Stimulated activated CD4-positive, alpha-beta T cell treated with anti-CD3 and anti-CD28 coated beads, Interleukin-15, amount 100 ng/mL, for 1 hour (primary cell): ENCODE measurements at regions not wholly inside any gene's neighbourhood (a gene's known extent, or its start where the extent isn't known, plus 50 kb on each side); places are given as distances from the start of the nearest gene placed in this dataset.
"Not testable (repeated sequence)": the region's sequence is repeated elsewhere in the genome, so short reads cannot be mapped to it uniquely, and the experiment has no call there.

ENCODE experiments used
- DNase-seq, 2 donors: peaks; one replicate each; pipeline ENCODE4 v3.0.0-alpha.2; 2020; ENCODE audit warnings: low read depth in 1 of 2, low spot score in 1 of 2

DNA sequence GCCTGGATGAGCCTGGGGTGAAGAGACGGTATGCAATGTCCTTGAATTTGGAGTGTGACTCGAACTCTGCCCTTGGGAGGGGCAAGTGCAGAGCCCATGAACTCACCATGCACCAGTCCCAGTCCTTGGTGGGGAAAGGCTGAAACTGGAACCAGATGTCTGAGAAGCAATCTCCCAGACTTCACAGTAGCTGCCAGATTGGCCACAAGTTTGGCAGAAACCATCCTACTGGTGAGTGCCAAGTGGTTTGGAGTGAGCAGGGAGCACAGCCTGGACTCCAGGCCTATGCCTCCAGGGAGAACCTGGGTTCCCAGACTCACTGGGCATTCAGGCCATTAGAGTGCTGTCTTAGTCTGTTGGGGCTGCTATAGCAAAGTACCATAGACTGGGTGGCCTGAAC lies 99.6 kb upstream of the LYZL1 start:
- DNase-seq: no peak

DNA sequence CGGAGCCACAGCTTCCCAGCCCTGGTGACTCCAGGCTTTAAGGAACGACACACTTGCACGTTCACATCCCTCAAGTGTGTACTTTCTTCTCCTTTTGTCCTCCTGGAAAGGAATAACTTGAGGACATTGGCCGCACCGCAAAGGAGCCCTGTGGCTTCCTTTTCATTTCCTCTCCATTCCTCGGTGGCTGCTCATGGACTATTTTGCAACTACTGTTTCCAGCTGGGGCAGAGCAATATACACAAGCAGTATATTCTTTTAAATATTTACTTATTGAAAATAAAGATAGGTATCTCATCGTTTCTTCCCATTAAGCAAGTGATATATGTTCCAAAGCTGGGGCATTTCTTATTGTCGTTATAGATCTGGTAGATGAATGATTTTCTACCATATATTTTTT lies 97.2 kb upstream of the LYZL1 start:
- no peak for DNase-seq

DNA sequence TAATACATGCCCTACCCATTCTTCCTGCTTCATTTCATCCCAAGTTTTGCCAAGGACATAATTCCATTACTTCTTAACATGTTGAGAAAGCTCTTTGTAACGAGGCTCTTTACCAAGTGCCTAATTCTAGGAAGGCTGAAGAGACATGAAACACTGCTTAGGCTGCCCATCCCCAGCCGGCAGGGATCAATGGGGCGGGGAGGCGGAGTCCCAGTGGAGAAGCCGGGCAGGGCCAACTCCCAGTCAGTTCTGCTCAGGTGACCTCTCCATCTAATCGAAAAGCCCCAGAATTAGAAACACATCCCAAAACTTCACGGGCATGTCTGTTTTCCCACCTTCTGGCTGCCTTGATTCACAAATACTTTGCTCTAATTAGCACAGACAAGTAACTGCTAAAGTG lies 89.5 kb upstream of the LYZL1 start:
- DNase-seq: no peak

DNA sequence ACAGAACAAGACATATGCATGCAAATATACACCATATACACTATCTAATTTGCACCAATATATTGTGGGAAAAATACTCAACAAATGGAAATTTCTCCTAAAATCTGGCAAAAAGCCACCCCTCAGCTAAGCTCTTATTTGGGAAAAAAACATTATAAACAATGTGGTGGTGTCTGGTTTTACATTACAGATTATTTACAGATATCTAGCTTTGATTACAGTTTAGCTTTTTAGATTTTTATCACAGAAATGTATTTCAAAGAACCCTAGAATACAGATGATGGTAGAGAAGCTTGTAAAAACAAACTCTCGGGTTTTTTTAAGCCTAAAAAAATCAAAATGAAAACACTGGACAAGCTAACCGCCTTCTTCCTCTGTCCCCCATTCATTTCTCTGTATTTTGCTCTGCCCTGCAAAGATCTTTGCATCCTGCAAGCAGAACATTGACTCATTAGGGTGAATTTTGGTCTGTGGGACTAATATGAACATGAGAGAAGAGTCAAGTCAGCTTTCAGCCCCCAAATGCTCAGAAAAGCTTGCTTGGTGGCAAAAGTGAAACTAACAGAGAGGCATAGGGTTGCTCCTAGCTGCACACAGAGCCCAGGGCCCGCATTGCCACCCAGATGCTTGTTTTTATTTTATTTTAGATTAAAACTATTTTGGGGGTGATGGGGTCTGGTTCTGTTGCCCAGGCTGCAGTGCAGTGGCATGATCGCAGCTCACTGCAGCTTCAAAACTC lies 88.8 kb upstream of the LYZL1 start:
- DNase-seq: no peak

DNA sequence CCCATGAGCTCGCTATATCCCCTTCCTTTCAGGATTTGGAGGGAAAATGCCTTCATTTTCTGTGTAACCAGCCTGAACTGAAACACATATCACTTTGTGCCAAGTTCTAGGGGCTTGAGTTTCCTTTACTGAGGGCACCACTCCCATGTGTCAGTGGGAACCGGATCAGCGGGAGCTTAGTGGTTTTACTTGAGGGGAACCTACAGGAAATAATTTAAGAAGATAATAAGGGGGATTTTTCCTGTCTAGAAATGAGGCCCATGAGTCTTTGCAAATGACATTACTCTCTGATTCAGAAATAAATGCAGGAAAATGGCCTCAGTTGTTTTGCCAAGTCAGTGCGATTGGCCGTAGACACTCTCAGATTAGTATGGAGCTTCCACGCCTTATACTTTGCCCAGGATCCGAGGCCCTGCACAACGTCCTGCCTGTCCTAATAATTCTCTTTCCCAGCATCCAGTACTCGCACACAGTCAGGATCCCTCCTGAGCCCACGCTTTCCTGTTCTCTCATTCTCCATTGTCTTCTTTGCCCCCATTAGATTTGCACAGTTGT lies 86.4 kb upstream of the LYZL1 start:
- no peak for DNase-seq

DNA sequence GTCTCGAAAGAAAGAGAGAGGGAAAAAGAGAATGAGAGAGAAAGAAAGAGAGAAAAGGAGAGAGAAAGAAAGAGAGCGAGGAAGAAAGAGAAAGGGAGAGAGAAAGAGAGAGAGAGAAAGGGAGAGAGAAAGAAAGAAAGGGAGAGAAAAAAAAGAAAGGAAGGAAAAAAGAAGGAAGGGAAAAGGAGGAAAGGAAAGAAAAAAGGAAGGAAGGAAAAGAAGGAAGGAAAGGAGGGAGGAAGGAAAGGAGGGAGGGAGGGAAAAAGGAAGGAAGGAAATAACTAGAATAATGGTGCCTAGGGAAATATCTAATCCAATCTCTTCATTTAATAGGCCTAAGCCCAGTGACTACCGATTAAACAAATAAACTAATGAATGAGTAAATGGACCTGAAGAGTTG lies 85.4 kb upstream of the LYZL1 start:
- no peak for DNase-seq

DNA sequence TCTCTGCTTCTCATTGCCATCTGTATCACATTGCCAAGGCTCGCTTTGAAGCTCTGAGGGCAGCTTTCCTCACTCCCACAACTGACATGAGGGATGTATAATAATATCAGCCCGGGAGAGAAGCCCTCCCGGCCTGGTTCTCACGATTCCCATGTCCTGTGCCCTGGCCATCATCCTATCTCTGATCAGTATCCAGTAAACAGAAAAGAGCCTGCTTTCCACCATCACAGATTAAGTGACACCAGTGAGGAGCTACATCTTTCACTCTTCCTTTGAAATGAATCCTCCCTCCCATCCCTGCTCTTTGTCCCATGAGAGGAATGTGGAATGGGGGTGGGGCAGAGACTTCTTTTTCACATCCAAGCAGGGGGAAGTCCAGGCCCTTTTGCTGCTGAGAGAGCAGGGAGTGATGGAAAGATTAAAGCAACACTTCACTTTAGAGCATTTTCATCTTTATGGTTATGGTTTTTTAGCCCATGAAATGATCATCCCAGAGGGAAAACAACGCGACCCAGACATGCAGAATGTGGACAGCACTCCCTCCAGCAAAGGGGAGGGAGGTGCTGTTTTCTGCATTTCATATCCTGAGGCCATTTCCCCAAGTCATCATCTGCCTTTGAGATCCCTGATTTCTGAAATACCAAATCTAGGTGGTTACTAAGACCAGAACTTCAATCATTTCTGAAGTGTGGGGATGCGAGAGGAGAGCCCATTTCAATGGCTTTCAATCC lies 84.6 kb upstream of the LYZL1 start:
- DNase-seq: no peak

DNA sequence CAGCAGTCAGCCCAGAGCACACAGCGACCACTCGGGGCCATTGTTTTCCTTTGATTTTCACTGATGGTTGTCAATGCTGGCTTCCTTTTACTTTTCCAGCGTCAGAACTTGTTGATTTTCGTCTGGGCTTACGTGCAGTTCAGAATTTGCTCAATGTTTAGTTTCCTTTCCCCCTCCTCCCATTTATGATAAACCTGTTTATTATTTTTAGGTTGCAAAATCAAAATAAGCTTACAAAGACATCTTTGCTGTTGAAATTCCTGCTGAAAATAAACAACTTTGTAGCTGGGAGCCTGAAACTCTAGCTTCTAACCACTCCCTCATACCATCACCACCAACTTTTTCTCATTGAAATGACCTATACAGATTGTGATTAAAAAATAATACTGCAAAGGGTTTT lies 83.1 kb upstream of the LYZL1 start:
- no peak for DNase-seq

DNA sequence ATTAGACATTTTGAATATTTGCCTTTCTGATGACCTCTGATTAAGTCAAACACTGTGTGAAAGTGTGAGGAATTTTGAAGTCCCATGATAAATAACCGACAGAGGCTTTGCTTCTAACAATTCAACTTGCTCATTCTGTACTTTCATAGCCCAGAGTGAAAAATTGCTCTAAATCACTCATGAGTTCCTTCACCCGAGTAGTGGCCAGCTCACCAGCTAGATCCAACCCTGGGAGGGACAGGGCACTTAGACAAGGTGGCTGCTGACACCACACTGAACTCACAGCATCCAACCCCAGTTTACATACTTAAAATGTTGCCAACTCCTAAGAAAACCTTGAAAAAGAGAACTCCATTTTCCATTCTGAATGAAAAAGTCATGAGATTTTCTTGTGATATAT lies 80.0 kb upstream of the LYZL1 start:
- no peak for DNase-seq

DNA sequence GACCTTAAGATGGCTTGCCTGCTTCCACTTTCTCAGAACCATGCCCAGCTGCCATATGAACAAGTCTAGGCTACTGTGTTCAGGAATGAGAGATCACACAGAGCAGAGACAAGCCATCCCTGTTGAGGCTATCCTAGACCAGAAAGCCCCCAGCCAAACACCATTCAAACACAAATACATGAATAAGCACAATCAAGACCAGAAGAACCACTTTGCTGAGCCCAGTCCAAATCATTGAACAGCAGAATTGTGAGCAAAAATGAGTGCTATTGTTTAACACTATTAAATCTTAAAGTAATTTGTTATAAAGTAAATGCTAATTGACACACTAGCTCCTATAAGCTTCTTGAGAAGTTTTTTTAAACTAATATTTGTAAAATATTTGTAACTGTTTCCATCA lies 79.0 kb upstream of the LYZL1 start:
- DNase-seq: no peak

DNA sequence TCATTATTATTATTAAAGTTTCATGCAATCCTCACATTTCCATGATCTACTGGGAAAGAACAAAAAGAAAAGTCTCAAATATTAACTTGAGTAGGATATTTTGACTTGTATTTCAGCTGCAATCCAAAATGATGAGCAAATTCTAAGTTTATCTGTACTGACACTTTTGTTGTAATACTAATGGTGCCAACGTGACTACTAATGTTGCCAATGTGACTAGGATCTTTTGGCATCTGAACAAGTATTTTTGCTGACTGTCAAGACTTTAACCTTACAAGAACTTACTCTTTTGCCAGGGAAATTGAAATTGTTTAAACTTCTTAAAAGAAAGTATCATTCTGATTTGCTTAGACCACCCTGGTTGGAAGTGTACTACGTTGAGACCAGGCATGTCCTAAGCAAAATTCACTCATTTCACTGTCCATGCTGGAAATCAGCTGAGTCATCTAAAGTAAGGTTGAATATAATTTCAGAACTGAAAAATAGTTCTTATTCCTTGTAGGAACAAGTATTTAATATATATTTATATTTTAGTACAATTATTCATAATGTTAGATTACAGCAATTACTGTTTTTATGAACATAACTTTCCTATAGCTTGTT lies 78.5 kb upstream of the LYZL1 start:
- DNase-seq: no peak

DNA sequence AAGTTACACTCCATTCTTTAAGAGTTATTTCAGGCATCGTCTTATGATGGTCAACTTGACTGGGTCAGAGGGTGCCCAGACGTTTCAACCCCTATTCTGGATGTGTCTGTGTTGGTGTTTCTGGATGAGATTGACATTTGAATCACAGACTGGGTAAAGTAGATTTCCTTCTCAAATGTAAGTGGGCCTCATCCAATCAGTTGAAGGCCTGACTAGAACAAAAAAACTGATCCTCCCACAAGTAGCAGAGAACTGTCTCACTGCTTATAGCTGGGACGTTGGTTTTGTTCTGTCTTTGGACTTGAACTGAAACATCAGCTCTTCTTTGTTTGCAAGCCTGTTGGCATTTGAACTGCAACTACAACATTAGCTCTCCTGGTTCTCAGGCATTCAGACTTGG lies 76.3 kb upstream of the LYZL1 start:
- DNase-seq: no peak

DNA sequence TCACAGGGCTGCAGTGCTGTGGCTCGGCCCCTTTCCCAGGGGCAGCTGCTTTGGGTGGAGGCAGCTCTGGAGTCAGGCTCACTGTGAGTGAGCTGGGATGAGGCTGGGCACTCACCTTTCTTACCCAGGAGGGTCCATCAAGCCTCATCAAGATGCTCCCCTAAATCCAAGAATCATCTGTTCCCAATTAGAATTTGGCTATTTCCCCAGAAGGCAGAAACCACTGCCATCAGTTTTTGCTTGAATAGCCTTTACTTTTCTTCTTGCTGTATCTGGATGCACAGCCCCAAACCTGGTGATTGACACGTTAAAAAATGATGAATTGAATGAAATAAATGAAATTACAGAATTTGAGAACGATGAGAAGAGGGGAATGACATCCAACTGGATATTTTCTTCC lies 74.3 kb upstream of the LYZL1 start:
- no peak for DNase-seq

DNA sequence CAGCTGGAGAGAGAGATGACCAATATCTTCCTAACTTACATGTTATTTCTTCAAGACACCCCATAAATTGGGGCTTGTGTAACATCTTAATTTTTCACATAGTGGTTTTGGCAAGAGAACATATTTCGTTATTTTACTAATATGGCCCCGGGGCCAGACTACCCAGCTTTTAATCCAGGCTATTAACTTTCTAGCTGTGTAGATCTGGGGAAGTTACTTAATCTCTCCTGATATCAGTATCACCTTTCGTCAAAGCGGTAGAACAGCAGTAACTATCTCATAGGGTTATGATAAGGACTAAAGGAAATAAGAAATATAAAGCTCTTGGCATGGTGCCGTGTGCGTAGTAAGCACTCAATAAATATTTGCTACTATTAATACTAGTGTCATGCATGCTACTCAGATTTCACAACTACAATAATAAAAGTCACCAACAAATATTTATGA lies 71.6 kb upstream of the LYZL1 start:
- DNase-seq: no peak

DNA sequence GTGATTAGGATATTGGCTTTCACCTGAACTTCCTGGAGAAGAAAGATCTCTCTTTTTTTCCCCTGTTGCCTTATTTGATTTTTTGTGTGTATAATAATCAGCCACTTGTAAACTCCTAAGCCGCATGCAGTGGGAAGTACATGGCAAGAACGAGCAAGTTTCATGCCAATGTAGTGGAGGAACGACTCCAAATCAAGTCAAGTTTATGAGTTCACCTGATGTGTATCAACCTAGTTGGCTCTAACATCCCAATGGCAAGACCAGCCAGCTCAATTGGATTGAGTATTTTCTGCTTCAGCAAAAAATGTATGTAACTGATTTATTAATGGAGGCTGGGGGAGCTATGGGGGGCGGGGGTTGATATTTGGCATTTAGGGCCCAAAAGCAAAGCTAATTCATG lies 65.5 kb upstream of the LYZL1 start:
- no peak for DNase-seq

DNA sequence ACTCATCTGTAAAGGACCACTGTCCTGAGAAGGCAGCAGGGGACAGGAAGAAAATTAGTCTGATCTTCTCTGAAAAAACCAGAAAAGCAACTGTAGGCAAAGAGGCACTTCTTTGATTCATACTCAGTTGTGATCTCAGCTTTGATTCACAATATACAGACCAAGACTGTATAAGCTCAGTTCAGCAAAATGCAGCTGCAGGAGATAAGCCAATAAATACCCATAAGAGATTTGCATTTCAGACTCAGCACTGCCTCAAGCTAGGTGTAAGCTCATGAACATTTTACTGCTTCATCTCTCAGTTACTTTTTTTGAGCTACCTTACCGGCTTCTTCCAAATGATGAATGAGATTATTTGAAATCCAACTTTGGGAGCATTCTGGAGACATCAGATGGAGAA lies 64.2 kb upstream of the LYZL1 start:
- no peak for DNase-seq

DNA sequence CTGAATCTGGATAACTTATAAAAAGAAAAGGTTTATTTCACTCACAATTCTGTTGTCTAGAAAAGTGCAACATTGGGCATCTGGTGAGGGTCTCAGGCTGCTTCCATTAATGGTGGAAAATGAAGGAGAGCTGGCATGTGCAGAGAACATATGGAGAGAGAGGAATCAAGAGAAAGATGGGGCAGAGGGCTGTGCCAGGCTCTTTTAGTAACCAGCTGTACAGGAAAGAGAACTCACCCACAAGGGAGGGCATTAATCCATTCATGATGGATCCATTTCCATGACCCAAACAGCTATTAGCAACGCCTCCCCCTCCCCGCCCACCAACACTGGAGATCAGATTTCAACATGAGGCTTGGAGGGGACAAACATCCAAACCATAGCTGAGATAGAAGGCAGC lies 61.7 kb upstream of the LYZL1 start:
- no peak for DNase-seq

DNA sequence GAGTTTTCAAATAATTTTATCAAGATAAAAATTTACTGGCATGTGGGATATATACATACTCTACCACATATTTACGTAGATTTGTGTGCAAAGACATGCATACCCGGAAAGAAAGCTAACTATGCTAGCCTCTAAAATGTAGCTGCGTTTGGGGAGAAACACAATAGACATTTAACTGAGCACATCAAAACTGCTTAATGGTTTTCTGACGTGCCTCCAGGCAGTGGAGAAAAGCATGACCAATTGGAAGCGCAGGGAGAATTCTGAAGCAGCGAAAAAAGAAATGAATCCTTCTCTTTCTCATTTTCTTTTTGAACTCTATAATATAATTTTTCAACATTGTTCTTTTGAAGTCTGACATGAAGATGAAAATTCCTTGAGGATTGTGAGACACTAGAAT lies 60.3 kb upstream of the LYZL1 start:
- no peak for DNase-seq

DNA sequence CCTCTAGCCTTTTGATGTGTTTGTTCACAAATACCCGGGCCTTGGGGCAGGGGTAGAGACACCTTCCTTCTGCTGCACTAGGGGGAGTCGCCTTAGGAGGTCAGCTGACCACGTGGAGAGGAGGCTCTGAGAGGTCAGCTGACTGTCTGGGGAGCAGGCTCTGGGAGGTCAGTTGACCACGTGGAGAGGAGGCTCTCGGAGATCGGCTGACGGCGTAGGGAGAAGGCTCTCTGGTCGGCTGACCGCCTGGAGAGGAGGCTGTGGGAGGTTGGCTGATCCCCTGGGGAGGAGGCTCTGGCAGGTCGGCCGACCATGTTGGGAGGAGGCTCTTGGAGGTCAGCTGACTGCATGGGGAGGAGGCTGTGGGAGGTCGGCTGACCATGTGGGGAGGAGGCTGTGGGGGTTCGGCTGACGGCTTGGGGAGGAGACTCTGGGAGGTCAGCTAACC lies 59.6 kb upstream of the LYZL1 start:
- no peak for DNase-seq

DNA sequence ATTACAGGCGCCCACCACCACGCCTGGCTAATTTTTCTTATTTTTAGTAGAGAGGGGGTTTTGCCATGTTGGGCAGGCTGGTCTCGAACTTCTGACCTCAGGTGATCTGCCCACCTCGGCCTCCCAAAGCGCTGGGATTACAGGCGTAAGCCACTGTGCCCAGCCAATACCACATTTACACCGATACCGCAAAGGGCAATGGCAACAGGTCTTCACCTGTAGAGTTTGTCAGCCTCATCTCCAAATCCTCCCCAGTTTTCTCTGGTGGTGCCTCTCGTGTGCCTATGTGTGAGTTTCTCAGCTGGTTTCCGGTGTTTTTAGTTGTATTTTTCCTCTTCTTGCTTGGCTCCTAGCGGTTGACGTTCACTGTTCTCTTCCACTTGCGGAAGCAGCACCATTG lies 52.0 kb upstream of the LYZL1 start:
- DNase-seq: not testable (repeated sequence)

DNA sequence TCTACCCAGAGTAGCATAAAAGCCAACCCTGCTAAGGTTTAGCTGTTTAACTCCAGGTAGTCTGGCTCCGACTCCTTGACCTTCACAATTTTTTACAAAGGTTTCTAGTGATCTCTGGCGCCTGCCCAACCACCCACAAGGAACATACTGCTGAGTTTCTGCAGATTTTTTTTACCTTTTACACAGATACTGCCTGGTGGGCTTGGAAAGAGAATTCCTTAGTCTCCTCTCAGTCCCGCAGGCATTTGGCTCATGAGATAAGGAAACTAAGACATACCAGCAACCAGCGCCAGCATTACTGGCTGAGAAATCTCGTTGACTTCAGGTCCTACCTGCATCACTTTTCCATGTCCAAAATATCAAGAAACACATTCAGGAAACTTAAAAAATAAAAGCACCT lies 51.1 kb upstream of the LYZL1 start:
- DNase-seq: no peak

DNA sequence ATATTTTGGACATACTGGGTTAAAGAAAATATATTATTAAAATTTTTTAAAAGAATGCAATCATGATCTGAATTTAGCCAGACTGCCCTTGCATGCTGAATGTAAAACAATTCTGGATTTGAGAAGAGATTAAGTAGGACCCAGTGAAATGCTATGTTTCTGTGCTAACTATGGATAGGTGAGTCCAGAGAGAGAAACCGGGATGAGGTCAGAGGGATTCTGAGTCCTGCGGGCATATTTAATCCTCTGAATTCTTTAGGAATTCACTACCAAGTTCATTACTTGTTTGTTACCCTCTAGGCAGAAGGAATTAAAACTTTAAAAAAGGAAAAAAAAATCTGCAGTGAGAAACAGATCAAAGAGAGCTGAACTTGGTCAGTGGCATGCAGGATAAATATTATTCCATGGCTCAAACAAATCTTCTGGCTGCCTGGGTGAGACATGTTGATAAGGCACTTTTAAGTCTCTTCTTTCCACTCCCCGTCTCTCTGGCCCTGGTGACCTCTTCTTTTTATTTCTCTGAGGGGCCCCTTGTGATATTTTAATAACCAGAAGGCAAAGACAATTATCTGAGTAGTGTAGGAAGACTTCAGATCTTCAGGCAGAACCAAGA lies 50.2 kb upstream of the LYZL1 start:
- no peak for DNase-seq
